Activated naive CD4-positive, alpha-beta T cell treated with Interleukin-2 at 50 U/mL for 16 hours (primary cell): ENCODE measurements at regions not wholly inside any gene's neighbourhood (a gene's known extent, or its start where the extent isn't known, plus 50 kb on each side); places are given as distances from the start of the nearest gene placed in this dataset.
"Not testable (repeated sequence)": the region's sequence is repeated elsewhere in the genome, so short reads cannot be mapped to it uniquely, and the experiment has no call there.

ENCODE experiments used
- DNase-seq: peaks from one replicate; pipeline ENCODE4 v3.0.0-alpha.2; 2020

DNA sequence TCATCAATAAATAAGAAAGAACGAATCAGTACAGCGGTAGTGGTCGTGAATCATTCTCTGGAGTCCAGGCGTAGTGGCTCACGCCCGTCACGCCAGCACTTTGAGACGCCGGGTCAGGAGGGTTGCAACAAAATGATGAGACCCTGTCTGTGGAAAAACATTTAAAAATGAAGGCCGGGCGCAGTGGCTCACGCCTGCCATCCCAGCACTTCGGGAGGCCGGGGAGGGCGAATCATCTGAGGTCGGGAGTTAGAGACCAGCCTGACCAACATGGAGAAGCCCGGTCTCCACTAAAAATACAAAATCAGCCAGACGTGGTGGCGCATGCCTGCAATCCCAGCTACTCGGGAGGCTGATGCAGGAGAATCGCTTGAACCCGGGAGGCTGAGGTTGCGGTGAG is 111.8 kb upstream of the ANKRD30BL start:
- not testable (repeated sequence) for DNase-seq

GRCh38 chr2:132274000-132274399 is 112.2 kb upstream of the ANKRD30BL start:
- DNase-seq, result no peak

DNA sequence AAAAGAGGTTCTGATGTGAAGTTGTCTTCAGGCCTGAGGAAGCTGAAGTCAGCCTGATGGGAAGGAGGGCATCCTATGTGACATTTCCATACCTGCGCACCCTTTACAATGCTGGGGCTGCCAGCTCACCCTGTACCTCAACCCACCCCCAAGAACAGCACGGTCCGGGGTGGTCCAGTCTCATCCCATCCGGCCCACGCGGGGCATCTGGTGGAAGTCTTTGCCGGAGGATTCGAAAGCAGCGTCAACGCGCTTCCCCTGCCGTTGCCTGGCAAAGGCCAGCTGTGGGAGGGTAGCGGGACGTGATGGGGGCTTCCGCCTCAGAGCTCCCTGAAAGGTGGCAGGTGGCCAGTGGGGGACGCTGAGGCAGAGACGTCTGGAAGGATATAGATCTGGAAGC is 113.6 kb upstream of the ANKRD30BL start:
- no peak for DNase-seq

GRCh38 chr2:132276571-132276981 is 114.8 kb upstream of the ANKRD30BL start:
- no peak for DNase-seq

DNA sequence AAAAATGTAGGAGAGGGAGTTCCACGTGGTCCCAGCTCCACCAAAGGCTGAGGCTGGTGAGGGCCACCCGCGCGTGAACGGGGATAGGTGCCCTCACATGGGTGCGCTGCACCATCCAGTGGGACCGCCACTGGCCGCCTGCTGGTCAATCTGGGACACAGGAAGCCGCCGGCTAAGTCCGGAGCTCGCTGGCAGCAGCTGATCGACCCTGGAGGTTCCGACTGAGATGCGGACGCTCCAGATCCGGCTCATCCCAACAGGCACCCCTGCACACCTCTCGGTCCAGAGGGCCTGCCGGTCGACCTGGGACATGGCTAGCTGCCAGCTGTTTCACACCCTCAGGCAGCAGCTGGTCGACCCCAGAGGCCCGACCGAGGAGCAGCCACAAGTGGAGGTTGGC is 116.5 kb upstream of the ANKRD30BL start:
- no peak for DNase-seq

GRCh38 chr2:132279344-132279743 is 117.6 kb upstream of the ANKRD30BL start:
- no peak for DNase-seq

- no peak for DNase-seq
These were observed 118.3 kb upstream of the ANKRD30BL start for GRCh38 chr2:132279930-132280615.

- DNase-seq, result no peak
These were observed 119.2 kb upstream of the ANKRD30BL start for GRCh38 chr2:132280912-132281311.

DNA sequence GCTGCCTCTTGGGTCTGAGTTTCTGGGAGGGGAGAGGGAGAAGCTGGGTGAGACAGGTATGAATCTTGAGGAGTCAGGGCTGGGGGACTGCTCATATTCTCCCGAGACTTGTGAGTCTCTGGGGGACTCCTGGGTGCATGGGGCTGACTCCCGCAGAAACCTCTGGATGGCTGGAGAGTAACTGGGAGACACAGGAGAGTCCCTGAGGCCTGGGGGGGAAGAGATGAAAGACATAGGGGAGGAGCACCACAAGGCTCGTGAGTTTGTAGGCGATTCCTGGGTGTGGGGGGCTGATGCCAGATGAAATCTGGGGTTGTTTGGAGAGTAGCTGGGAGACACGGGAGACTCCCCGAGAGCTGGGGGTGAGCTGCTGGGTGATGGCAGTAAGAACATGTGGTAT is 120.4 kb upstream of the ANKRD30BL start:
- DNase-seq, result not testable (repeated sequence)

- no peak for DNase-seq
These were observed 121.2 kb upstream of the ANKRD30BL start for GRCh38 chr2:132282911-132283310.

- not testable (repeated sequence) for DNase-seq
These were observed 124.6 kb upstream of the ANKRD30BL start for GRCh38 chr2:132286289-132286911.

GRCh38 chr2:132287910-132288309 is 126.2 kb upstream of the ANKRD30BL start:
- DNase-seq, result not testable (repeated sequence)

DNA sequence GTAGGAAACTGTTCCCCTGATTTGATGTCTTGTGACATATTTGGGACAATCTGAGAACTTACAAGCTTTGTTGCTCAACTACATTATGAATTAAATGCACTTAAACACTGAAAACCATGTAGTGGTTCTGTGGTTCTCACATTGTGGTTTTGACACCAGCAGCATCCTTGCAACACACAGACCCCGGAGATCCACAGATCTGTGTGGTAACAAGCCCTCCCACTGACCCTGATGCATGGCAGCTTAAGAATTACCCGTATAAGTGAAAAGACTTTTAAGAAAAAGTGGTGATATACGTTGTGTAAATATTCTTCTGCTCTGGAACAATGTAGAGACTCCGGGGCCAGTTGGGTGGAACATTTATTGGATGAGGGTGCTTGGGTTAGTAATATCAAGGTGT is 127.4 kb upstream of the ANKRD30BL start:
- not testable (repeated sequence) for DNase-seq

DNA sequence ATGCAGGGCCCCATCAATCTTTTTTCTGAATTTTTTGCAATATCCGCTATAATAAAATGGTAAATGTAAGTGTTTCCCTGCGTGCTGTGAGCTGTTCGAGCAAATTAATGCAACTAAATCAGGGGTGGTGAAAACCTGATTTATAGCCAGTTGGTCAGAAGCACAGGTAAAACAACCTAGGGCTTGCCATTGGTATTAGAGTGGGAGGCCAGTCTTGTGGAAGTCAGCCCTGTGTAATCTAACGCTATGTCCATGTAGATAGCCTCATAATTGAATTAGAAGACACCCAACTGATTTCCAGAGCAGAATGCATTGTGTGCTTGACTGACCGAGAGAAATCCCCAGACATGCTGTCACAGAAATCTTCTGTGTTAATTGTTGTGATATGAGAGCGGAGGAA is 126.8 kb upstream of the GPR39 start:
- not testable (repeated sequence) for DNase-seq

GRCh38 chr2:132300592-132301378 is 115.8 kb upstream of the GPR39 start:
- DNase-seq, result not testable (repeated sequence)

DNA sequence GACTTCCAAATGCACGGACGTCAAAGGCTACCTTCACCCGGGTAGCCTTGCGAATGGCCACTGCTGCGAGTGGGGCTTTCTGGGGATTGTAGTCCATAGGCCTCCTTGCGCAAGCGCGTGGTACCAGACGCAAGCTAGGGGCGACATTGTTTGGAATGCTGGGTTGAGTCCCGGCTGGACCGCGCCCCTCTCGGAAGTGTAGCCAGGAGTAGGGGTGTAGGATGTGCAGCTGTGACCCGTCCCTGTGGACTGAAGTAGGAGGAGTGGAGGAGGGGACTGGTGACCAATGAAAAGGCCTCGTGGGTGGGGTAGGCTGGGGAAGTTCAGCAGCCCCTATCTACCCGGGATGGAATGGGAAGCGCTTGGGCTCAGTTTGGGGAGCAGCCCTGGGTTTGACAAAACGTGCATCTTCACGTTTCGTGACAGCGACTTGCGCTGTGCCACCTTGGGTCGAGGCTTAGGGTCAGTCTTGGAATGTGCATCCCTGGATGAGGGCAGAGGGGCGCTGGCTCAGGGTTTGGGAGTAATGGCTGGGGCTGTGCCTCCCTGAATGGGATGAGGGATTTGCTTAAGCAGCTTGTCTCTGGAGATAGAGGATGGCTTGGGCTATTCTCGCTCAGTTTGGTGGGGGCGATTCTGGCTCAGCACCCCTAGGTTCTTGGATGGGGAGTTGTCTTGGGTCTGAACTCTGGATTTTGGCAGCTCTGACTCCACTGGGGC is 111.8 kb upstream of the GPR39 start:
- not testable (repeated sequence) for DNase-seq

- not testable (repeated sequence) for DNase-seq
These were observed 108.9 kb upstream of the GPR39 start for GRCh38 chr2:132307613-132308198.

GRCh38 chr2:132309203-132309602 is 107.4 kb upstream of the GPR39 start:
- not testable (repeated sequence) for DNase-seq

DNA sequence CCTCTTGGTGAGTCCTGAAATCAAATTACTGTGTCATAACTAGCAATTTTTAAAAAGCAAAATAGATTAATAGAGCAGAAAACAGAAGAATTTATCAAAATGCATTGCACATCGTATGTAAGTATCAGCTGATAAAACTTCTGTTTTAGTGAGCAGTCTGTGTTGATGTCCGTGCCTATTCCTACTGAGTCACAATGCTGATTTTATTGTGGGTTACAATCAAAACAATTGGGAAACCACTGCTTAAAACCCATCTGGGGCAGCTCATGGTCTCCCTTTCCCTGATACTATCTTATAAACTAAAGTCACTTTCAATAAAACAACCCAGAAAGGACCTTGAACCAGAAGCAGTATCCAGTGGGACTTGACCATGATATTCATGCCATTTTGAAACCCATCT is 101.1 kb upstream of the GPR39 start:
- not testable (repeated sequence) for DNase-seq

GRCh38 chr2:132317026-132317680 is 99.5 kb upstream of the GPR39 start:
- DNase-seq, result not testable (repeated sequence)

GRCh38 chr2:132318481-132318880 is 98.1 kb upstream of the GPR39 start:
- not testable (repeated sequence) for DNase-seq

- not testable (repeated sequence) for DNase-seq
These were observed 92.6 kb upstream of the GPR39 start for GRCh38 chr2:132324005-132324404.
